ENCODE measurements at regions not wholly inside any gene's neighbourhood (a gene's known extent, or its start where the extent isn't known, plus 50 kb on each side); places are given as distances from the start of the nearest gene placed in this dataset.
"Not testable (repeated sequence)": the region's sequence is repeated elsewhere in the genome, so short reads cannot be mapped to it uniquely, and the experiment has no call there.

DNA sequence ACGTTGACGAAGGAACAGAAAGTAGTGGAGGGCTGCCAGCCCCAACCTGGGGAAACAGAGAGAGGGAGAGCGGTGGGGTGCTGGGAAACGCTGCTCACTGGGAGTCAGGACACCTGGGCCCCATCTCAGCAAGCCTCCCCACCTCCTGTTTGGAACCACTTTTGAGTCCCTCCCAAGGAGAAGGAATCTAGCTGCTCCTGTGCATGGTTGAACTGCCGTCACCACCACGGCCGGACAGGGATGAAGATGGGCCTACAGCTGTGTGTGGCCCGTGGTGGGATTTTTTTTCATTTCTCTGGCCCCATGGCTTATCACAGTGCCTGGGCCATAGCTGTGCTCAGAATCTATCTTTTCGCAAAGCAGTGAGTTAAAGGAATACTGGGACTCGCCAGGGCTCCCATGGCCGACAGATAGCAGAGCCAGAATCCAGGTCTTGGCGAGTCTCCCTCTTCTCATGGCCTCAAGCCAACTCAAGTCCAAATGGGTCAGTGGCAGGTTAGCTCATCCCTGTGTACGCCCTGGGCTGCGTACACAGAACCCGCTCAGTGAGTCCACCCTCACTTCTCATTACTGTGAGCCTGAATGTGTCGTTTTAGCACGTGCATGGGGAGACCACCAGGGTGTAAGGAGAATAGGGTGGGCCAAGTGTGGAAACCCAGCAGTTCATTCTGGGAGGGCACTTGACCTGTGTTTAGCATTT is 271.2 kb downstream of the FAM43A start:
- TF ChIP-seq, protein P1, sequence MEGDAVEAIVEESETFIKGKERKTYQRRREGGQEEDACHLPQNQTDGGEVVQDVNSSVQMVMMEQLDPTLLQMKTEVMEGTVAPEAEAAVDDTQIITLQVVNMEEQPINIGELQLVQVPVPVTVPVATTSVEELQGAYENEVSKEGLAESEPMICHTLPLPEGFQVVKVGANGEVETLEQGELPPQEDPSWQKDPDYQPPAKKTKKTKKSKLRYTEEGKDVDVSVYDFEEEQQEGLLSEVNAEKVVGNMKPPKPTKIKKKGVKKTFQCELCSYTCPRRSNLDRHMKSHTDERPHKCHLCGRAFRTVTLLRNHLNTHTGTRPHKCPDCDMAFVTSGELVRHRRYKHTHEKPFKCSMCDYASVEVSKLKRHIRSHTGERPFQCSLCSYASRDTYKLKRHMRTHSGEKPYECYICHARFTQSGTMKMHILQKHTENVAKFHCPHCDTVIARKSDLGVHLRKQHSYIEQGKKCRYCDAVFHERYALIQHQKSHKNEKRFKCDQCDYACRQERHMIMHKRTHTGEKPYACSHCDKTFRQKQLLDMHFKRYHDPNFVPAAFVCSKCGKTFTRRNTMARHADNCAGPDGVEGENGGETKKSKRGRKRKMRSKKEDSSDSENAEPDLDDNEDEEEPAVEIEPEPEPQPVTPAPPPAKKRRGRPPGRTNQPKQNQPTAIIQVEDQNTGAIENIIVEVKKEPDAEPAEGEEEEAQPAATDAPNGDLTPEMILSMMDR (IDR thresholded peaks at IDR 0.05; ENCODE audit: low read depth, low read length) = no peak
- in situ Hi-C loops (cut with HindIII; ENCODE audit: low sequenced_read_pairs) = no loop called here
- H3K4me3 ChIP-seq (ENCODE audit: low read depth, low read length) = no peak overlapping the region

DNA sequence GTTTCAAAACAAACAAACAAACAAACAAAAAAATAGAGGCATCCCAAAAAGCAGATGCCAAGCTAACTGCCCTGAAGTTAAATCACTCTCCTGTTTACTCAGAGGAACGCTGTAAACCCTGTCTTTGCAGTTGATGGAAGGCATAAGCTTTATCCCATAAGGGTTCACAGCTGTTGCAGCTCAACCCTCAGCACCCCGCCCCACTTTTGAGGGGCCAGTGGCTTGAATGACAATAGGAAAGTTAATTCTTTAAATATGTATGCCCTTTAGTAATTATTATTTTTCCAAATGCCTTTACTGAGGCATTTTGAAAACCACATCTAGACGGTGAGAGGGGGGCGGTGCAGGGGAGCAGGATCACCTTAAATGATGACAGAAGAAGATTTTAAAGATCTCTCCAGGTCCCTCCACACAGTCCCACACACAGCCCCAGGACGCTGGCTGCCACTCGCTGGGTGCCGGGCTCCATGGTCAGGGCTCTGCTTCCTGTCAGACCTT is 272.1 kb downstream of the FAM43A start:
- no peak overlapping the region for H3K4me3 ChIP-seq (ENCODE audit: low read depth, low read length)
- TF ChIP-seq, protein P1 (IDR thresholded peaks at IDR 0.05; ENCODE audit: low read depth, low read length) = no peak
- no peak for DNase-seq (ENCODE audit: low read depth, low spot score)
- in situ Hi-C loops (cut with HindIII; ENCODE audit: low sequenced_read_pairs) = no loop called here

More for the DNA sequence above, 271.2 kb downstream of the FAM43A start:
- DNase-seq (ENCODE audit: low read depth, low spot score) = no peak

DNA sequence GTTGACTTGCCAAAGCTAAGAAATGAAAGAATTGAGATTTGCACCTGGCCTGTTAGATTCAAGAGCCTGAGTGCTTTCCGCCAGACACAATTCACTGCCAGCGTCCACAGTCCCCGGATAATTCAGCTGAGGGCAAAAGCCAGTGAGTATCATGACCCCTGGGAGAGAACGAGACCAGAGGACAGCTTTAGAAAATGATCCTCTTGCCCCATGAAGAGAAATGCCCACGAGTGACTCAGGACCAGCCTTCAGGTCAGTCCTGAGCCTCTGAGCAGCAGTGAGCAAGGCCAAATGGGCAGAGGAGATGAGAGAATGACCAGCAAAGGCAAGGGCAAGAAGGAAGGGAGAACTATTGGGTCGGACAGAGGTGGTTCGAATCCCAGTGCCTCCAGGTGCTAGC is 273.5 kb downstream of the FAM43A start:
- in situ Hi-C loops (cut with HindIII; ENCODE audit: low sequenced_read_pairs) = no loop called here
- no peak for DNase-seq (ENCODE audit: low read depth, low spot score)
- TF ChIP-seq, protein P1 (IDR thresholded peaks at IDR 0.05; ENCODE audit: low read depth, low read length) = no peak
- H3K4me3 ChIP-seq (ENCODE audit: low read depth, low read length) = no peak overlapping the region

DNA sequence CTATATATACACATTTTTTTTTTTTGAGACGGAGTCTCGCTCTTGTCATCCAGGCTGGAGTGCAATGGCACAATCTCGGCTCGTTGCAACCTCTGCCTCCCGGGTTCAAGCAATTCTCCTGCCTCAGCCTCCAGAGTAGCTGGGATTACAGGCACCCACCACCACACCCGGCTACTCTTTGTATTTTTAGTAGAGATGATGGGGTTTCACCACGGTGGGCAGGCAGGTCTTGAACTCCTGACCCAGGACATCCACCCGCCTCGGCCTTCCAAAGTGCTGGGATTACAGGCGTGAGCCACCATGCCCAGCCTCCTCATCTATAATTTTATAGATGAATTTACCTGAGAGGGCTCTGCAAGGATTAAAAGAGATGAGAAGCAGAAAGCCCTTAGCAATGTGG is 274.0 kb downstream of the FAM43A start:
- H3K4me3 ChIP-seq (ENCODE audit: low read depth, low read length); DNase-seq (ENCODE audit: low read depth, low spot score); in situ Hi-C loops (cut with HindIII; ENCODE audit: low sequenced_read_pairs): not testable (repeated sequence)

DNA sequence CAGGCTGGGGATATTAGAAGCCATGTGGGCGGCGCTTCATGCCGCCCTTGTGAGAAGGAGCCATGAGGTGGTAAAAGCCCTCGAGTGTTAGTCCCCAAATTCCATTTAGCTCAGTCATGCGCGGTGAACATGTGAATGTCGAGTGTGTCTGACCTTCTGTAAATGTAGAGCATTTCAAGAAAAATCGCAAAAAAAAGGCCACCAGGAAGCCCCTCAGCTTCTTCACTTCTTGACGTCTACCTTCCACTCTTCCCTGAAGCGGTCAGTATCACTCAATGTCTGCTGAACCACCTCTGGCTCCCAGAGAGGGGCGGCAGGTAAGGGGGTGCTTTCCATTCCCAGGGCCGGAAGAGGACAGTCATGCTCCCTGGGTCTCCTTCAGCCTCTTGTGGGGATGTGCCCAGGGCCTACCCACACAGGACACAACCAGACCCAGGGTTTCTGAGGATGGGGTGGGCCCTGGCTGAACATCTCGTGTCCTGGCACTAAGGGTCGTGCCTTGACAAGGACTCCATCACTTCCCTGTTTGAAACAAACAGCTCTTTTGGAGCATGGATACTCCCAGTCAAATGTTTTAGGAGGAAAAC is 274.9 kb downstream of the FAM43A start:
- TF ChIP-seq, protein P1 (IDR thresholded peaks at IDR 0.05; ENCODE audit: low read depth, low read length) = no peak
- in situ Hi-C loops (cut with HindIII; ENCODE audit: low sequenced_read_pairs) = no loop called here
- no peak for DNase-seq (ENCODE audit: low read depth, low spot score)
- no peak overlapping the region for H3K4me3 ChIP-seq (ENCODE audit: low read depth, low read length)

DNA sequence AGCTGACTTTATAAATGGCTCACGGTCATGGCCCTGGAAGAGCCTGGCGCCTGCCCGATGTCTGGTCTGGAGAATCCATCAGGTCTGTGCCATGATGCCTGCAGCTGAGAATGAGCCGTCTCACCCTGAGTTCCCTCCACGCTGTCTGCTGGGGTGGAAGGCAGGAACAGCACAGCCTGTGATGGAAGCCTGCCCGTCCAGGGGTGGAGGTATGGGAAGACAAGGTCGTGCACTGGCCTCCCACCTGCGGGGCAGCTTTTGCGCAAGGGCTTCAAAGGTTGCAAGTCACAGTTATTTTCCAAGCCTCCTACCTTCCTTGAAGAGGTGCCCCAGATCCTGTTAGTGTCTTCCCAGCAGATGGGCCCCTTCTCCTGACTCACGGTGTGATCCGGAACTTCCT is 275.5 kb downstream of the FAM43A start:
- in situ Hi-C loops (cut with HindIII; ENCODE audit: low sequenced_read_pairs) = no loop called here
- H3K4me3 ChIP-seq (ENCODE audit: low read depth, low read length) = no peak overlapping the region
- TF ChIP-seq, protein P1 (IDR thresholded peaks at IDR 0.05; ENCODE audit: low read depth, low read length) = no peak
- DNase-seq (ENCODE audit: low read depth, low spot score) = no peak

DNA sequence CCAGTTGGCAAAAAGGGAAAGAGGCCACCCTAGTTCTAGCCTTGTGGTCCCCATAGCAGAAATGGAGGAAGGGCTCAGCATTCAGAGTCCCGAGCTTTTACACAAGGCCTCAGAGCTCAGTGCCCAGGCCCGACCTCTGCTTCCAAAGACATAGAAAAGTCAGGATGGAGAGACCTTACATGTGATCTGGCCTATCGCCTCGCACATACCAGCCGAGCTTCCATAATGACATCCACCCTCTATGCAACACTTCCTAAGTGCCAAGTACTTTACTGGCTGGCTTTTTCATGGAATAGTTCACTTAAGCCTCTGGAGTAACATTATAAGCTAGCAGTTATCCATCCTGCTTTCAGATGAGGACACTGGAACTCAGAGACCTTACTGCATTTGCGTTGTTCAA is 275.9 kb downstream of the FAM43A start:
- no peak for DNase-seq (ENCODE audit: low read depth, low spot score)
- no peak overlapping the region for H3K4me3 ChIP-seq (ENCODE audit: low read depth, low read length)
- TF ChIP-seq, protein P1 (IDR thresholded peaks at IDR 0.05; ENCODE audit: low read depth, low read length) = no peak
- in situ Hi-C loops (cut with HindIII; ENCODE audit: low sequenced_read_pairs) = no loop called here

Data from astrocyte of the spinal cord (primary cell).